LHCN-M2 (cell line): ENCODE measurements at regions not wholly inside any gene's neighbourhood (a gene's known extent, or its start where the extent isn't known, plus 50 kb on each side); places are given as distances from the start of the nearest gene placed in this dataset.
"Not testable (repeated sequence)": the region's sequence is repeated elsewhere in the genome, so short reads cannot be mapped to it uniquely, and the experiment has no call there.

ENCODE experiments used
- DNase-seq: peaks from one replicate; pipeline ENCODE4 v3.0.0-alpha.2; 2012; ENCODE audit warnings: low read depth

DNA sequence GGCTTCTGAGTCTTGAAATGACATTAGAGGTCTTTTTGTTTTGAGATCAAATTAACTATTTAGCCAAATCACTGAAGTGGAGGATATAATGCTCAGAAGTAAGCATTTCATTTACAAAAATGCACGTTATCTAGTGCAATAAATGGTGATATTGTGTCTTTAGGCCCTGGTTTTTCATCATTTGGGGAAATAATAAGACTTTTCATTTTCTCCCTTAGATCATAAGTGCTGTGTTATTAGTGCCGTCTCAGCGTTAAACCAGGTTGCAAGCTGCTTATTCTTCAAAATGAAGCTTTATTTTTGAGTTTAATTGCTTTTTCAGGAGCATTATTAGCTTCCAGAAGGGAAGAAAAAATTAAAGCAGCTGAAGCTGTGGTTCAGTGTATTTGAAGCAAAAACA, 1416.8 kb upstream of the GOT2 start:
- no peak for DNase-seq

- no peak for DNase-seq
Measured at GRCh38 chr16:60143348-60143705, 1409.2 kb upstream of the GOT2 start.

DNA sequence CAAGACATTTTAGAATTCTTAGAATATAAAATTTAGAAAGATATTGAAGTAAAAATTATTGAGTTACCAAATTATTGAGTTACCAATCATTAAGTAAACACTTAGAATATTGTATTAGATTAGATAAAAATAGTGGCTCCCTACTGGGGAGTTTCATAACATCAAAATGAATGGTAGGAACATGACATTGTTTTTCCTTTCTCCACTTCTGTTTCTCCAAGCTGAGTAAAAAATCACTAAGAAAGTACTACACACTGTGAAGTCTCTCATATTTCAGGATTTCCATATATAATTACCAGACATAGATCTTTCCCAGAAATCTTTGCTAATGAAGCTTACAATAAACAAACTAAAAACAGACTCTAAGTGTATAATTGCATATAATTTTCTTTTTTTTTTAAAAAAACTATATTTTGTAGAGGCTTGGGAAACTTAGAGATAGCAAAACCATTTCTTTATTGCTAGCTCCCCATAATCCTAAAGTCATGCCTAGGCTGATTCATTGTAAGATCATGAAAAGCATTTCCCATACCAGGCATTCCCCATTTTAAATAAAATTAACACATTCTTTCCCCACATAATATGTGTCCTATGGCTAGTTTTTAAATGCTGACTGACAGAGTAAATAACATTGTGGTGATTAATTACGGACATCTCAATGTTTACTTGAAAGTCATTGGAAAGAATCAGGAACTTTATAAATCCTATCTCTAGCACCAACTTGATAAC, 1408.7 kb upstream of the GOT2 start:
- DNase-seq: peak; percentile 44

DNA sequence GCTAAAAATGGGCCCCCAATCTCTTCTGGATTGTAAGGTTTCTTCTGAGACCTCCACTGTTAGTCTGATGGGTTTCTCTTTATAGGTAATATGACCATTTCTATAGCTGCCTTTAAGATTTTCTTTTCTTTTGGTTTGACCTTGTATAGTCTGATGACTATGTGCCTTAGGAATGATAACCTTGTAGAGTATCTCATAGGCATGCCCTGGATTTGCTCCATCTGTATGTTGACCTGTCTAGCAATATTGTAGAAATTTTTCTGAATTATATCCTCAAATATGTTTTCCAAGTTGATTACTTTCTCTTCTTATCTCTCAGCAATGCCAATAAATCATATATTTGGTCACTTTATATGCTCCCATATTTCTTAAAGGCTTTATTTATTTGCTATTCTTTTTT, 1403.8 kb upstream of the GOT2 start:
- no peak for DNase-seq

DNA sequence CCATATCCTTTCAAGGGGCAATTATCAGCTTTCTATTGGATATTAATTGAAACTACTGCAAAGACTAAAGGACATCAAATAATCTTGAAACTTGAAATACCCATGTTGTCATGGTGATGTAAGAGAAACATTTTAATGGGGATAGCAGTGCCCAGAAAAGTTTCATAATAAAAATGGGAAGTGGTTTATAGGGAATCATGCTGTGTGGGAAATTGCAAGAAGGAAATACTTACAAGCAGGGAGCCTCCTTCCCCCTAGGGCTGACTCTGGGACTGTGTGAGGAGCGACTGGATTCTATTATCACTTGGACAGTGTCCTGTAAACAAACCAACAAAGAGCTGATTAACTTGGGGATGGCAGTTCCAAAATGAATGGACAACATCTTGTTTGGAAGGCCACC, 1393.1 kb upstream of the GOT2 start:
- no peak for DNase-seq

DNA sequence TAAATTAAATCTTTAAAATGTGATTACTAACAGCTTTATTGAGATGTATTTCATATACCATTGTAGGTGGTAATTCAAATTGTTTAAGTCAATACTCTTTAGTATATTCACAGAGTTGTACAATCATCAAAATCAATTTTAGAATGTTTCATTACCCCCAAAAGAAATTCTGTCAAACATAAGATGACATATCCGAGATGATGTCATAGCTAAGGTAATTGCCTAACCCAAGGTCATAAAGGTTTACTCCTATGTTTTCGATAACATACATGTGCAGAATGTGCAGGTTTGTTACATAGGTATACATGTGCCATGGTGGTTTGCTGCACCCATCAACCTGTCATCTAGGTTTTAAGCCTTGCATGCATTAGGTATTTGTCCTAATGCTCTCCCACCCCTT, 1392.0 kb upstream of the GOT2 start:
- not testable (repeated sequence) for DNase-seq

DNA sequence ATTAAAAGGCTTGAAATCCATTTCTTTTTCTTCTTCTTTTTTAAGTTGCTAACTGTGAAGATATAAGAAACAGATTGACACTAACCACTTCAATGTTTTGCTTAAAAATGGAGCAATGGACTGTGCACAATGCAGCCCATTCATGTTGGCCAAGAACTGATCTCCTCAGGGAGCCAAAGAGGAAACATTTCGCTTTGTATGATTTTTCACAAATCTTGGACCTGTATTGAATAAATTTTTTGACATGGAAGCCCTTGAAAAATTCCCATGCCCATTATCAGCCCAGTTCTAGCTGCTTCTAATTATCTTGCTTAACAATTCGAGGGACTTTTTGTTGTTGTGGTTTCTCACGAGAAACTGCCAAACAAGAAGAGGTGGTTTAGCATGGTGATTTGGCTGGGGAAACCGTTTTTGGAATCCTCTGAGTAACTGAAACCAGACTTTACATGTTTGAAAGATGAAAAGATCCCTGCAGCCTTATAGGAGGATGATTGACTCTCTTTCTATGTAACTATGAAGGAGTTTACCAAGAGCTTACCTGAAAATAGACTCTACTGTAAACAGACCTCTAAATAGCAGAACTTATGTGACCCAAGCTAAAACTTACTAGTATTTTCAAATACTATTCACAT, 1389.4 kb upstream of the GOT2 start:
- DNase-seq: no peak

DNA sequence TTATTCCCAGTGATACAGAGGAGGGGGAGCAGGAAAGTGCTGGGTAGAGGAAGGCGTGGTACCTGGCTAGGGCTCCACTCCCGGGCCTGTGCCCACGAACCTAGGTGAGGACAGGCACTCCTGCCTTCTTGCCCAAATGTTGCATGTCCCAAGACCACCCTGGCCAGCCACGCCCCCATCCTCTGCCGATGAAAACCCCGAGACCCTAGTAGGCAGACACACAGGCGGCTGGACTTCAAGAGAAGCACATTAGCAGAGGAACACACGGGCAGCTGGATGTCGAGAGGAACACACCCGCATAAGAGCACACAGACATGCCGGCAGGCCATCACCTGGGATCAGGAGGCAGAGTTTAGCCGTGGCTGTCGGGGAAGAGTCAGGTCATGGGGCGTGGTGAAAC, 1386.5 kb upstream of the GOT2 start:
- no peak for DNase-seq

GRCh38 chr16:60110531-60110930, 1376.4 kb upstream of the GOT2 start:
- no peak for DNase-seq

DNA sequence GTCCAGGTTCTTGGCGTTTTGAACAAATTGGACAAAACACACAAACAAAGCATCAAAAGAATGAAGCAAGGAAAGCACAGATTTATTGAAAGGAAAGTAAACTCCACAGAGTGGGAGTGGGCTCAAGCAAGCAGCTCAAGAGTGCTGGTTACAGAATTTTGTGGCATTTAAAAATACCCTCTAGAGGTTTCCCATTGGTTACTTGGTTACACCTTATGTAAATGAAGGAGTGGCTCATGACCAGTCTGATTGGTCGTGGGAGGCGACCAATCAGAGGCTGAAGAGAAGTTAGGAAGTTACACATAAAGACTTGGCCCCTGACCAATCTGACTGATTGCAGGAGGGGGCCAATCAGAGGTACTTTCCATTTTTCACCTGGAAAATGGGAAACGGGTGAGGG, 1373.8 kb upstream of the GOT2 start:
- DNase-seq: no peak

GRCh38 chr16:60107437-60107836, 1373.3 kb upstream of the GOT2 start:
- peak; percentile 19 for DNase-seq

DNA sequence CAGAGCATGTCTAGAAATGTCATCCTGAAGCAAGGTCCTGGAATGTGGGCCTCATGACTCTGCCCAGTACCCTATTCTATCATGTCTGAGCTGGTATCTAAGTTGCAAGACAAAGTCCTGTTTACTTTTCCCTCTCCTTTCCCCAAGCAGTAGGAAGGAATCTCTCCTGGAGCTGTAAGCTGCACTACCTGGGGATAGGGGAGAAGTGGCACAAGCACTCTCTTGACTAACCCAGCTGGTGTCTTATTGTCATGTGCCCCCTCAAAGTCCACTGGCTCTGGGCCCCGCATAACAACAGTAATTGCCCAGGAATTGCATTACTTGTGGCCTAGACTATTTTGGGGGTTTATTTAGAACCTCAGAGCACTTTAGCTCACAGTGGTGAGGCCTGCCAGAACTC, 1366.3 kb upstream of the GOT2 start:
- no peak for DNase-seq

GRCh38 chr16:60091529-60091928, 1357.4 kb upstream of the GOT2 start:
- no peak for DNase-seq

GRCh38 chr16:60091071-60091470, 1357.0 kb upstream of the GOT2 start:
- no peak for DNase-seq

- no peak for DNase-seq
Measured at GRCh38 chr16:60087530-60087929, 1353.4 kb upstream of the GOT2 start.

GRCh38 chr16:60078819-60079218, 1344.7 kb upstream of the GOT2 start:
- DNase-seq: not testable (repeated sequence)

GRCh38 chr16:60077861-60078260, 1343.7 kb upstream of the GOT2 start:
- no peak for DNase-seq

DNA sequence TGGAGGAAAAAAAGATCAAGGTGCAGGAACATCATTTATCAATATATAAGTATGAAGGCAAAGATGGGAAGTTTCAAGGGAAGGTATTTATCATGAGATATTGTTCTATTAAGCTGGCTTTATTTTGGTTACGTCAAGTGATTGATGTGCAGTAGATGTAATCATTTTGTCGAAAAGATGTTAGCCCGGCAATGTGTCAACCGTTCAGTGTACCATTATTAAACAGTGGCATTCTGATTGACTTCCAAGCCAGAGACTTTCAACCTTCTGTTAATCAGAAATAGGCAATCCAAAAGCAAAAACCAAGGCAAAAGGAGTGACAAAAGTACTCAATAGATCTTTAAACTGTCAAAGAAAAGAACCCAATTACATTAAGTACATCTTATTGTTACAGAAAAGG, 1340.3 kb upstream of the GOT2 start:
- DNase-seq: no peak

DNA sequence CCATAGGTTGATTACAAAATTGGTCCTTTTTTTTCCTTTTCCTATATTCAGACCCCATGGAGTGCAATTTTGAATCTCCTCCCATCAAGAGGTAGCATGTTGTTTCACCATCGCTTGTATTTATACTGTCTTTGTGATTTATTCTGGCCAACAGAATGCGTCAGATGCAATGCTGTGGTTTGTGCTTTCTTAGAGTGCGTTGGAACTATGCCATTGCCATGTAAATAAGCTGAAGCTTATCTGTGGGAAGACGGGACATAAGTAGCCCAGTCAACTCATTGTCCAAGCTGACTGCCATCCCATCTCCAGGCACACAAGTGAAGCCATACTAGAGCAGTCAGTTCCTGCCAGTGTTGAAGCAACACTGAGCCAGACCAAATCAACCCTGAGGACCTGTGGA, 1339.3 kb upstream of the GOT2 start:
- DNase-seq: peak; percentile 53

- DNase-seq: peak; percentile 41
Measured at GRCh38 chr16:60064026-60064425, 1329.9 kb upstream of the GOT2 start.

GRCh38 chr16:60061396-60061795, 1327.3 kb upstream of the GOT2 start:
- DNase-seq: no peak

DNA sequence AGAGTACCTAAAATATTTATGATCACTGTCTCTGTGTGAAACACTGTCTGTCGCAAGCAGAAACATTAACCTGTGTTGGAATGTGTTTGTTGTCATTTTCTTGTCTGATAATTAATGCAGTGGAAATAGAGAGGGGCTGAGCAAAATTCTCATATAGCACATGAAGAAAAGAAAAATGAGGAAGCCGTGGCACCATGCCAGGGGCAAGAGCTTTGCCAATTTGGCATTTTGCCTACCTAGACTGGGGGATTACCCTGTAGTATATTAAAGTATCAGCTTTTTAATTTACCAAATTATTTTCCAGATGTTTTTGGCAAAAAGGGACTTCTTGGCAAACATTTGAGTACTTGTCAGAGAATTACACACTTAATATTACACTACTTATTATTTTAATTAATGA, 1326.6 kb upstream of the GOT2 start:
- DNase-seq: no peak

- DNase-seq: no peak
Measured at GRCh38 chr16:60059141-60059540, 1325.0 kb upstream of the GOT2 start.

DNA sequence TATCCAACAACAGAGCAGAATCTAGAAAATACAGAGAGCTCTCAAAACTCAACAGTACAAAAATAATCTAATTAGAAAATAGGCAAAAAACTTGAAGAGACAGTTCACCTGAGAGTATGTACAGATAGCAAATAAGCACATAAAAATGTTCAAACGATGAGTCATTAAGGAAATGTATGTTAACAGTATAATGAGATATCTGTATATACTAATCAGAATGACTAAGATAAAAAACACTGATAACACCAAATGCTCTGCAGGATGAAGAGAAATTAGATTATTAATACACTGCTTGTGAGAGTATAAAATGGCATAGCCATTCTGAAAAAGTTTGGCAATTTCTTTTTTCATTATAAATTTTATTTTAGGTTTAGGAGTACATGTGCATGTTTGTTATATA, 1307.6 kb upstream of the GOT2 start:
- no peak for DNase-seq
